HepG2 (cell line): ENCODE measurements at regions not wholly inside any gene's neighbourhood (a gene's known extent, or its start where the extent isn't known, plus 50 kb on each side); places are given as distances from the start of the nearest gene placed in this dataset.

Experiments used
- ATAC-seq: fragments of 200-7000 bp; cut with Tn5 transposase; 3 replicates; pipeline ENCODE4 v1.9.1; 2020; ENCODE audit warnings: mild to moderate bottlenecking, moderate library complexity
- BruUV-seq: library from RNA; stranded (reverse); fragments of 400-500 nt; replicated peaks from 2 replicates; lab custom pipeline; 2021; lab: Mats Ljungman, UMichigan
- CTCF ChIA-PET: fragments of 300-600 bp; formaldehyde crosslinking; extraction: SDS; loops from one replicate; lab custom pipeline; 2021; ENCODE audit warnings: low total read pairs, inconsistent platforms, low intra/inter-chr PET ratio; lab: Yijun Ruan, JAX
- POLR2A ChIA-PET: fragments of 350-600 bp; sonication (Branson Sonifier 250); formaldehyde crosslinking; loops from one replicate; lab custom pipeline; 2020; ENCODE audit warnings: antibody characterized with exemption, inconsistent platforms; lab: Yijun Ruan, JAX
- DNase-seq: peaks from one replicate; pipeline ENCODE4 v3.0.0-alpha.2; 2015; ENCODE audit warnings: low spot score
- FAIRE-seq: peaks from 3 replicates; lab custom pipeline; 2011; peaks lifted over from hg19 to GRCh38; lab: Jason Lieb, UNC
- H2AFZ ChIP-seq: one replicate; pipeline ENCODE4 v1.6.1; 2011; ENCODE audit warnings: low read length, inconsistent platforms
- H3K27ac ChIP-seq: fragments of 300-600 bp; 3 replicates; pipeline ENCODE4 v1.8.0; 2011; ENCODE audit warnings: mixed run types, mild to moderate bottlenecking, mixed read lengths, low read length, inconsistent platforms; ENCODE audit not compliant: insufficient read depth; ENCODE audit errors: extremely low read length
- H3K27me3 ChIP-seq, 2 experiments: fragments of 200-600 bp in 1 of 2; 2 replicates in 1 of 2; 3 replicates in 1 of 2; pipeline versions ENCODE4 v1.6.0 to v1.8.0; 2011; ENCODE audit warnings: low read length in 2 of 2, mild to moderate bottlenecking in 2 of 2, moderate library complexity in 2 of 2, inconsistent platforms in 1 of 2; ENCODE audit not compliant: insufficient read depth in 2 of 2, control insufficient read depth in 1 of 2
- H3K36me3 ChIP-seq, 2 experiments: fragments of 200-600 bp in 1 of 2; replicated peaks in 1 of 2; 2 replicates in 1 of 2; 3 replicates in 1 of 2; pipeline versions ENCODE4 v1.5.1 to v1.8.0; 2011; ENCODE audit warnings: low read length in 2 of 2, inconsistent platforms in 1 of 2; ENCODE audit not compliant: insufficient read depth in 2 of 2, control insufficient read depth in 1 of 2
- H3K4me1 ChIP-seq: 2 replicates; pipeline ENCODE4 v1.5.1; 2012; ENCODE audit warnings: low read length, inconsistent platforms; ENCODE audit not compliant: insufficient read depth
- H3K4me2 ChIP-seq: 2 replicates; pipeline ENCODE4 v1.6.0; 2011; ENCODE audit warnings: low read depth, low read length, inconsistent platforms
- H3K4me3 ChIP-seq, 3 experiments: fragments of 200-600 bp in 1 of 3; sonication (generic), shearing (Covaris generic) in 1 of 3; replicated peaks in 1 of 3; 2 replicates each; pipeline ENCODE4 v1.5.1; 2011 to 2016; ENCODE audit warnings: low read length in 3 of 3, inconsistent platforms in 2 of 3, low read depth in 2 of 3, mild to moderate bottlenecking in 2 of 3, control low read depth in 1 of 3, mixed read lengths in 1 of 3; ENCODE audit not compliant: insufficient read depth in 1 of 3
- H3K79me2 ChIP-seq: one replicate; pipeline ENCODE4 v1.6.1; 2011; ENCODE audit warnings: low read length, inconsistent platforms; ENCODE audit not compliant: insufficient read depth
- H3K9ac ChIP-seq: 2 replicates; pipeline ENCODE4 v1.6.0; 2011; ENCODE audit warnings: mild to moderate bottlenecking, low read depth, low read length, inconsistent platforms; ENCODE audit not compliant: insufficient read depth
- H3K9me3 ChIP-seq: 2 replicates; pipeline ENCODE4 v1.5.1; 2012; ENCODE audit warnings: mild to moderate bottlenecking, low read length
- H4K20me1 ChIP-seq: 2 replicates; pipeline ENCODE4 v1.6.0; 2011; ENCODE audit warnings: inconsistent platforms, mild to moderate bottlenecking, low read length, moderate library complexity; ENCODE audit not compliant: insufficient read depth
- CREB1 ChIP-seq, 2 experiments: fragments of 450-650 bp in 1 of 2; IDR thresholded peaks; 2 replicates each; pipeline ENCODE4 v1.6.1; 2016 to 2017; ENCODE audit warnings: control low read depth in 1 of 2, mild to moderate bottlenecking in 1 of 2, missing compliant biosample characterization in 1 of 2, missing genetic modification characterization in 1 of 2
- DZIP1 ChIP-seq: sonication (generic); formaldehyde crosslinking; IDR thresholded peaks from 2 replicates; pipeline ENCODE4 v1.5.0; 2020; ENCODE audit warnings: mild to moderate bottlenecking, missing genetic modification reagents
- GATA4 ChIP-seq: sonication (generic); IDR thresholded peaks from 2 replicates; pipeline ENCODE4 v1.6.1; 2016; ENCODE audit warnings: antibody characterized with exemption, low read depth, borderline replicate concordance
- HDAC2 ChIP-seq: sonication (generic); formaldehyde crosslinking; IDR thresholded peaks from 2 replicates; pipeline ENCODE4 v1.4.0; 2020; ENCODE audit warnings: missing genetic modification reagents
- KDM1A ChIP-seq: IDR thresholded peaks from 2 replicates; pipeline ENCODE4 v1.6.1; 2016; ENCODE audit warnings: missing compliant biosample characterization
- MED1 ChIP-seq: sonication (generic); formaldehyde crosslinking; IDR thresholded peaks from 2 replicates; pipeline ENCODE4 v1.4.0; 2020; ENCODE audit warnings: missing genetic modification reagents
- MEIS1 ChIP-seq: sonication (generic); formaldehyde crosslinking; IDR thresholded peaks from 2 replicates; pipeline ENCODE4 v1.9.0; 2021; ENCODE audit warnings: mild to moderate bottlenecking, missing genetic modification reagents, moderate library complexity, borderline replicate concordance
- PATZ1 ChIP-seq: sonication (generic); formaldehyde crosslinking; IDR thresholded peaks from 2 replicates; pipeline ENCODE4 v1.4.0; 2020; ENCODE audit warnings: missing genetic modification reagents
- SALL2 ChIP-seq: sonication (generic); formaldehyde crosslinking; IDR thresholded peaks from 2 replicates; pipeline ENCODE4 v1.8.1; 2023; ENCODE audit warnings: mild to moderate bottlenecking, missing genetic modification reagents, inconsistent platforms
- SATB2 ChIP-seq: sonication (generic); formaldehyde crosslinking; IDR thresholded peaks from 2 replicates; pipeline ENCODE4 v1.5.0; 2020; ENCODE audit warnings: missing genetic modification reagents
- ZBTB1 ChIP-seq: sonication (generic); formaldehyde crosslinking; IDR thresholded peaks from 2 replicates; pipeline ENCODE4 v1.4.0; 2020; ENCODE audit warnings: missing genetic modification reagents, borderline replicate concordance
- ZNF503 ChIP-seq: sonication (generic); formaldehyde crosslinking; IDR thresholded peaks from 2 replicates; pipeline ENCODE4 v1.4.0; 2020; ENCODE audit warnings: missing genetic modification reagents
- ZNF672 ChIP-seq: sonication (generic); formaldehyde crosslinking; IDR thresholded peaks from 2 replicates; pipeline ENCODE4 v1.8.1; 2022; ENCODE audit warnings: missing genetic modification reagents
- WGBS: methylation state at CpG from one replicate; pipeline ENCODE4 v1.1.6; 2017; ENCODE audit warnings: low lambda C conversion rate; 5-methylcytosine and 5-hydroxymethylcytosine counted together
- in situ Hi-C: cut with HindIII; loops from 2 replicates; pipeline ENCODE4 v1.10.0; 2017; ENCODE audit warnings: low pct_unique_long_range_greater_than_20kb; ENCODE audit not compliant: extremely low pct_ligation_motif_present
- intact Hi-C: fragments of 100-400 bp; cut with micrococcal nuclease; formaldehyde crosslinking; loops from one replicate; pipeline ENCODE4 v1.10.0; 2022; ENCODE audit not compliant: unreplicated experiment
- TF ChIP-seq, protein P1 (sequence below): IDR thresholded peaks from 2 replicates; pipeline ENCODE4 v1.6.1; 2016; ENCODE audit warnings: low read depth, missing genetic modification reagents, missing compliant biosample characterization

- H4K20me1 ChIP-seq = no peaks in the 10 kb centered on the region
- 17% methylated on average over 1 of the region's 3 CpGs for WGBS
- no TSS peak for BruUV-seq
- ATAC-seq = no peak
- no peaks in the 10 kb centered on the region for H3K79me2 ChIP-seq
- FAIRE-seq = no peak
- no peak for DNase-seq
- intact Hi-C loops (no loop called here), in situ Hi-C loops (no loop called here)
- H3K9ac ChIP-seq = no peak overlapping the region
- CTCF ChIA-PET = no interaction called here
- H3K9me3 ChIP-seq = no peaks in the 10 kb centered on the region
- no peaks in the 10 kb centered on the region for H3K36me3 ChIP-seq
- no peak overlapping the region for H3K4me3 ChIP-seq
- no peak overlapping the region for H3K27ac ChIP-seq
- no peak overlapping the region for H3K4me2 ChIP-seq
- H3K27me3 ChIP-seq = no peaks in the 10 kb centered on the region
- H3K4me1 ChIP-seq = no peaks in the 10 kb centered on the region
- H2AFZ ChIP-seq = no peak overlapping the region
- POLR2A ChIA-PET = no interaction called here
- TF ChIP-seq CREB1 (IDR thresholded peaks at IDR 0.05) (no peak), CREB1 (CRISPR knock-in tag; IDR thresholded peaks at IDR 0.05) (no peak), HDAC2 (CRISPR knock-in tag) (no peak), ZNF672 (CRISPR knock-in tag) (no peak), PATZ1 (CRISPR knock-in tag) (no peak), SALL2 (no peak), ZBTB1 (no peak), KDM1A (no peak), DZIP1 (CRISPR knock-in tag) (no peak), GATA4 (no peak), MEIS1 (CRISPR knock-in tag) (no peak), ZNF503 (no peak), SATB2 (CRISPR knock-in tag) (no peak), MED1 (CRISPR knock-in tag) (no peak)
- TF ChIP-seq, protein P1, sequence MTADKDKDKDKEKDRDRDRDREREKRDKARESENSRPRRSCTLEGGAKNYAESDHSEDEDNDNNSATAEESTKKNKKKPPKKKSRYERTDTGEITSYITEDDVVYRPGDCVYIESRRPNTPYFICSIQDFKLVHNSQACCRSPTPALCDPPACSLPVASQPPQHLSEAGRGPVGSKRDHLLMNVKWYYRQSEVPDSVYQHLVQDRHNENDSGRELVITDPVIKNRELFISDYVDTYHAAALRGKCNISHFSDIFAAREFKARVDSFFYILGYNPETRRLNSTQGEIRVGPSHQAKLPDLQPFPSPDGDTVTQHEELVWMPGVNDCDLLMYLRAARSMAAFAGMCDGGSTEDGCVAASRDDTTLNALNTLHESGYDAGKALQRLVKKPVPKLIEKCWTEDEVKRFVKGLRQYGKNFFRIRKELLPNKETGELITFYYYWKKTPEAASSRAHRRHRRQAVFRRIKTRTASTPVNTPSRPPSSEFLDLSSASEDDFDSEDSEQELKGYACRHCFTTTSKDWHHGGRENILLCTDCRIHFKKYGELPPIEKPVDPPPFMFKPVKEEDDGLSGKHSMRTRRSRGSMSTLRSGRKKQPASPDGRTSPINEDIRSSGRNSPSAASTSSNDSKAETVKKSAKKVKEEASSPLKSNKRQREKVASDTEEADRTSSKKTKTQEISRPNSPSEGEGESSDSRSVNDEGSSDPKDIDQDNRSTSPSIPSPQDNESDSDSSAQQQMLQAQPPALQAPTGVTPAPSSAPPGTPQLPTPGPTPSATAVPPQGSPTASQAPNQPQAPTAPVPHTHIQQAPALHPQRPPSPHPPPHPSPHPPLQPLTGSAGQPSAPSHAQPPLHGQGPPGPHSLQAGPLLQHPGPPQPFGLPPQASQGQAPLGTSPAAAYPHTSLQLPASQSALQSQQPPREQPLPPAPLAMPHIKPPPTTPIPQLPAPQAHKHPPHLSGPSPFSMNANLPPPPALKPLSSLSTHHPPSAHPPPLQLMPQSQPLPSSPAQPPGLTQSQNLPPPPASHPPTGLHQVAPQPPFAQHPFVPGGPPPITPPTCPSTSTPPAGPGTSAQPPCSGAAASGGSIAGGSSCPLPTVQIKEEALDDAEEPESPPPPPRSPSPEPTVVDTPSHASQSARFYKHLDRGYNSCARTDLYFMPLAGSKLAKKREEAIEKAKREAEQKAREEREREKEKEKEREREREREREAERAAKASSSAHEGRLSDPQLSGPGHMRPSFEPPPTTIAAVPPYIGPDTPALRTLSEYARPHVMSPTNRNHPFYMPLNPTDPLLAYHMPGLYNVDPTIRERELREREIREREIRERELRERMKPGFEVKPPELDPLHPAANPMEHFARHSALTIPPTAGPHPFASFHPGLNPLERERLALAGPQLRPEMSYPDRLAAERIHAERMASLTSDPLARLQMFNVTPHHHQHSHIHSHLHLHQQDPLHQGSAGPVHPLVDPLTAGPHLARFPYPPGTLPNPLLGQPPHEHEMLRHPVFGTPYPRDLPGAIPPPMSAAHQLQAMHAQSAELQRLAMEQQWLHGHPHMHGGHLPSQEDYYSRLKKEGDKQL (CRISPR knock-in tag) = no peak
Measured at GRCh38 chrX:66766318-66766717, 127.4 kb upstream of the EDA2R start.
